H1 (cell line): ENCODE measurements at regions not wholly inside any gene's neighbourhood (a gene's known extent, or its start where the extent isn't known, plus 50 kb on each side); places are given as distances from the start of the nearest gene placed in this dataset.

Experiments
- BCL11A ChIP-seq, 2 experiments: IDR thresholded peaks; one replicate each; pipeline ENCODE4 v1.6.1; 2011; ENCODE audit warnings: low read depth in 2 of 2, low read length in 2 of 2, mild to moderate bottlenecking in 2 of 2
- CREB1 ChIP-seq: IDR thresholded peaks from 2 replicates; pipeline ENCODE4 v1.6.1; 2012; ENCODE audit warnings: inconsistent platforms
- SP2 ChIP-seq: IDR thresholded peaks from 2 replicates; pipeline ENCODE4 v1.6.1; 2012; ENCODE audit warnings: mild to moderate bottlenecking, low read length, inconsistent platforms
- SRF ChIP-seq: IDR thresholded peaks from 2 replicates; pipeline ENCODE4 v1.6.1; 2011; ENCODE audit warnings: mild to moderate bottlenecking, low read depth, low read length, moderate library complexity

DNA sequence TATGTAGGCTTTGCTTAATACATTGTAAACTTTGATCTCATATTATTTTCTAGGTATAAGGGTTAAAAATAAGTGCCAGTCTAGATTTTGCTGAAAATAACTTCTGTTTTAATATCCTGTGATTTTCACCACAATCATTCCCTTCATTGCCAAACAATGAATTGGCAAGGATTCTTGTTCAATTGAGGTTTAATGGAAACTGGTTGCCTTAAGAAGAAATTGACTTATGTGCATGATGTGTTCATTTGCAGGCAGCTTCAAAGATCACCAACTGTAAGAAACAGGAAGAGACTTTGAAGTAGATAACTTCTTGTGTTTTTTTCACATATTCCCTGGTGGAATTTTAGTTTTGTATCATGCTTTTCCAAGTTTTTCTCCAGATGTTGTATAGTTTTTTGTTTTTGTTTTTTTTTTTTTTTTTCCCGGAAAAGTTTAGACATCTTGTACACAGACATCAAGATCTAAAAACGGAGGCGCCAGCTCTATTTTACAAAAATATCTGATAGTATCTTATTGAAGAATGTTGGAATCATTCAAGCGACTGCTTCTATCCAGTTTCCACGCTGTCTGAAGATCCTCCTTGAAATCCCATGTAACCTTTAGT, 108.3 kb downstream of the POSTN start:
- no peak for TF ChIP-seq CREB1
- TF ChIP-seq SRF: no peak
- TF ChIP-seq BCL11A (IDR thresholded peaks at IDR 0.05; ENCODE audit: low read depth in 2 of 2, low read length in 2 of 2): no peak
- TF ChIP-seq SP2: no peak
